ENCODE measurements at regions not wholly inside any gene's neighbourhood (a gene's known extent, or its start where the extent isn't known, plus 50 kb on each side); places are given as distances from the start of the nearest gene placed in this dataset.

DNA sequence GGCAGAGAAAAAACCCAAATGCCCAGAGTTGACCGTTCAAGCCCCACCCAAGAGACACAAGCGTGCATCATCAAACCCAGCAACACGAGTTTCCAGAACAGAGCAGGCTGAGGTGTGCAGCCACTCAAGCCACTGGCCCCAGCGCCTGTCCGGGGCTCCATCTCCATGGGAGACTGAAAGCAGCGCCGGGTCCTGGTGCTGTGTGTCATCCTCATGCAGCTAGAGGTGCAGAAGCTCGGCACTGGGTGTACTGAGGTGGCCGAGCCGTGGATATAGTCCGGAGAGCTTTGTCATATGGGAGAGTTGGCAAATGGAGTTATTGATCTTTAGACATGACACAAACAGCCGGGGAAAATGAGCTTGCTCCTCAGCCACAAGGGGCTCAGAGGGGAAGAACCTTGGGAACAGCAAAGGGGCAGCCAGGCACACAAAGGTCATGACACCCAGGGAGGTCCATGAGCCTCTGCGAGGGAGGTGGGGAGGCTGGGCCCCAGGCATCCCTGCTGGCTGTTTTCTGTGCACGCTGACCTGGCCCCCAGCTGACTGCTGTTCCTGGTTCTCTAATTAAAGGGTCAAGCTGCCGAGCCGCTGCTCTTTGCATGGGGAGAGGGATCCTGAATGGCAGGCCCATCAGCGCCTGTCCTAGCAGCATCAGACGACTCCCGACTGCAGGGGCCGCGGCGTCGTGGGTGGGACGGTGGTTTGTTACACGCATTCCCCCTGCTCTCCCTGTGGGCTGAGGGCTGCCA, 145.4 kb upstream of the SFSWAP start:
- TF ChIP-seq, protein P1, sequence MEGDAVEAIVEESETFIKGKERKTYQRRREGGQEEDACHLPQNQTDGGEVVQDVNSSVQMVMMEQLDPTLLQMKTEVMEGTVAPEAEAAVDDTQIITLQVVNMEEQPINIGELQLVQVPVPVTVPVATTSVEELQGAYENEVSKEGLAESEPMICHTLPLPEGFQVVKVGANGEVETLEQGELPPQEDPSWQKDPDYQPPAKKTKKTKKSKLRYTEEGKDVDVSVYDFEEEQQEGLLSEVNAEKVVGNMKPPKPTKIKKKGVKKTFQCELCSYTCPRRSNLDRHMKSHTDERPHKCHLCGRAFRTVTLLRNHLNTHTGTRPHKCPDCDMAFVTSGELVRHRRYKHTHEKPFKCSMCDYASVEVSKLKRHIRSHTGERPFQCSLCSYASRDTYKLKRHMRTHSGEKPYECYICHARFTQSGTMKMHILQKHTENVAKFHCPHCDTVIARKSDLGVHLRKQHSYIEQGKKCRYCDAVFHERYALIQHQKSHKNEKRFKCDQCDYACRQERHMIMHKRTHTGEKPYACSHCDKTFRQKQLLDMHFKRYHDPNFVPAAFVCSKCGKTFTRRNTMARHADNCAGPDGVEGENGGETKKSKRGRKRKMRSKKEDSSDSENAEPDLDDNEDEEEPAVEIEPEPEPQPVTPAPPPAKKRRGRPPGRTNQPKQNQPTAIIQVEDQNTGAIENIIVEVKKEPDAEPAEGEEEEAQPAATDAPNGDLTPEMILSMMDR (IDR thresholded peaks at IDR 0.05): no peak
- TF ChIP-seq POLR2A (IDR thresholded peaks at IDR 0.05): no peak
- no peaks in the 10 kb centered on the region for H3K27me3 ChIP-seq
- no peak overlapping the region for H3K4me3 ChIP-seq
- intact Hi-C loops (cut with DNase I): no loop called here
- DNase-seq: no peak
- WGBS, 4 donors: 53 to 73% (median 57%) methylated on average over 6 to 25 of the region's 25 CpGs
- no peaks in the 10 kb centered on the region for H3K4me1 ChIP-seq (replicated peaks in 1 of 2)
- no peak overlapping the region for H3K27ac ChIP-seq
- H3K9me3 ChIP-seq (replicated peaks in 1 of 3): no peaks in the 10 kb centered on the region
- no peaks in the 10 kb centered on the region for H3K36me3 ChIP-seq (replicated peaks in 1 of 2)

DNA sequence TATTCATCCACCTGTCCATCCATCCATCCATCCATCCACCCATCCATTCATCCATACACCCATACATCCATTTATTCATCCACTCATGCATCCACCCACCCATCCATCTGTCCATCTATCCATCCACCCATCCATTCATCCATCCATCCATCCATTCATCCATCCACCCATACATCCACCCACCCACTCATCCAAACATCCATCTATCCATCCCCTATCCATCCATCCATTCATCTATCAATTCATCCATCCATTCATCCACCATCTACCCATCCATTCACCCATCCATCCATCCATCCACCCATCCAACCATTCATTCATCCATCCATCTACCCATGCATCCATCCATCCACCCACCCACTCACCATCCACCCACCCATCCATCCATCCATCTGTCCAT, 142.6 kb upstream of the SFSWAP start:
- intact Hi-C loops (cut with DNase I): no loop called here
- Histone ChIP-seq H3K36me3 (replicated peaks in 1 of 2) (no peaks in the 10 kb centered on the region), H3K4me3 (no peak overlapping the region), H3K27ac (no peak overlapping the region), H3K9me3 (replicated peaks in 1 of 3) (no peaks in the 10 kb centered on the region), H3K4me1 (replicated peaks in 1 of 2) (no peaks in the 10 kb centered on the region), H3K27me3 (peaks cover 8% of the 10 kb centered on the region)
- no peak for DNase-seq
- TF ChIP-seq POLR2A (IDR thresholded peaks at IDR 0.05): no peak
- TF ChIP-seq, protein P1 (IDR thresholded peaks at IDR 0.05): no peak

DNA sequence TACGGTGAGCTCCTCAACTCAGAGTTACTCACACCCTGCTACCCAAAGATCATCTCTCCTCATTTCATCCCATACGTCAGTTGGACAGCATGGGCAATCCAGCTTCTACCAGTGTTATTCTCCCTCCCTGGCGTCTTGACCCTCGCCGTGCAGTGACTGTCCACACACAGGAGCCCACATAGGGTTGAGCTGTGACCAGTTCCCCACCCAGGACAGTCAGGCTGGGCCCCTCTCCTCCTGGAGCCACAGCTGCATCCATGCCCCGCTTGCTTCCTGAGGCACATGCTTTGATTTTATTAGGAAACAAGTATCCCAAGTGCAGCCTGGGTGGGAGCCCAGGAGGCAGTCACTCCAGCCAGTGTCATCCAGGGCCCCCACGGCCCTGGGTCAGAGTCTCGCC, 140.3 kb upstream of the SFSWAP start:
- intact Hi-C loops (cut with DNase I): no loop called here
- TF ChIP-seq POLR2A (IDR thresholded peaks at IDR 0.05): no peak
- TF ChIP-seq, protein P1 (IDR thresholded peaks at IDR 0.05): no peak
- H3K9me3 ChIP-seq (replicated peaks in 1 of 3): no peaks in the 10 kb centered on the region
- peaks cover 8% of the 10 kb centered on the region for H3K27me3 ChIP-seq
- no peaks in the 10 kb centered on the region for H3K36me3 ChIP-seq (replicated peaks in 1 of 2)
- no peak overlapping the region for H3K27ac ChIP-seq
- 70 to 80% (median 77%) methylated on average over 8 of the region's 8 CpGs for WGBS, 4 donors
- no peak overlapping the region for H3K4me3 ChIP-seq
- no peaks in the 10 kb centered on the region for H3K4me1 ChIP-seq (replicated peaks in 1 of 2)
- no peak for DNase-seq

DNA sequence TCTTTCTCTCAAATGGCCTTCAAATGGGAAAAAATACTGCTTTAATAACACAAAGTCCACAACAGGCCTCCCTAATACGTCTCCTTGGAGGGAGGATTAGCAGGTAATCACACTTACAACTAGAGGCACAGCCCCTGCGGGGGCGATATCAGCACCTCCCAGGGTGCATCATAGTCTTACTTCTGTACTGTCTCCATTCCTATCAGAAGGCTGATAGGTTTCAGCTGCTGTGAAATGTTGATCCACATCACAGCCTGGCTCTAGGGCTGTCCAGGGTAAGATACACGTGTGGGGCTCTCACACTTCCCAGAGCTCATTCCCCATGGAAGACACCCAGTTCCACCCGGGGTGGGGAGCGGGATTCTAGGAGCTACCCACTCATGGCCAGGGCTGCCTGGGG, 139.1 kb upstream of the SFSWAP start:
- H3K27me3 ChIP-seq: peaks cover 8% of the 10 kb centered on the region
- H3K9me3 ChIP-seq (replicated peaks in 1 of 3): no peaks in the 10 kb centered on the region
- no peaks in the 10 kb centered on the region for H3K36me3 ChIP-seq (replicated peaks in 1 of 2)
- TF ChIP-seq, protein P1 (IDR thresholded peaks at IDR 0.05): no peak
- TF ChIP-seq POLR2A (IDR thresholded peaks at IDR 0.05): no peak
- H3K27ac ChIP-seq: no peak overlapping the region
- WGBS, 4 donors: 46 to 59% (median 53%) methylated on average over 3 to 6 of the region's 6 CpGs
- intact Hi-C loops (cut with DNase I): no loop called here
- no peaks in the 10 kb centered on the region for H3K4me1 ChIP-seq (replicated peaks in 1 of 2)
- H3K4me3 ChIP-seq: no peak overlapping the region
- DNase-seq: no peak

Measured in adrenal gland (tissue), 9 donors.